ENCODE measurements at regions not wholly inside any gene's neighbourhood (a gene's known extent, or its start where the extent isn't known, plus 50 kb on each side); places are given as distances from the start of the nearest gene placed in this dataset.

DNA sequence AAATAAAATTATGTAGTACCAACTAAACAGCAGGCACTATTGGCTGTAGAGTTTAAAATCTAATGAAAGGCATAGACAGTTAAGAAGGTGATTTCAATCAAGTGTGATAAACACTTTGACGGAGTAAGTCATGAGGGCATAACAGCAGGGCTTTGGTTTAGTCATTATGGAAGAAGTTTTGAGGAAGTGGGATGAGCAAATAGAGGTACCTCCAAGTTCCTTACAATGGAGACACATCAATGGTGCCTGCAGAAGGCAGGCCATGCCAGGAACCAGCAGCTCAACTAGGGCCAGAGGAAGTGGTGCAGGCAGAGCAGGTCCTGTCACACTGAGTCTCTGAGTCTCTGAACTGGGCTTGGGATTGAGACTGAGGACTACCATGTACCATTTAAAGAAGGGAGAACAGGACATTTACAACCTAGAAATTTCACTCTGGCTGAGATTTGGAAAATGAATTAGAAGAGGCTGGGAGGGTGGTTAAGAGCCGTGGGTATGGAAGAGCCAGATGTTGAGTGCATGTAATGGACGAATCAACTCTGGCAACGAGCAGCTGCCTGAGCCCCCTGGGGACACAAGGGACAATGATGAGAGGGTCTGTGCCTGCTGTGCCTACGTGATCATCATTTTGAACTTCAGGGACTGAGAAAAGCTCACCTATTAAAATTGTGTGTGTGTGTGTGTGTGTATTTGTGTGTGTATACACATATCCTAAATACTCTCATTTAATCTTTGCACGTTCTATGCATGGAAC is 208.7 kb upstream of the POM121L12 start:
- Histone ChIP-seq H3K18ac (ENCODE audit: extremely low read depth, low read length) (no peak overlapping the region), H3K14ac (ENCODE audit: insufficient read length) (no peak overlapping the region), H3K9ac (replicated peaks in 1 of 4; ENCODE audit: extremely low read depth in 1 of 4, low read depth in 3 of 4, low read length in 3 of 4) (no peak overlapping the region), H4K8ac (ENCODE audit: extremely low read depth, insufficient read depth, low read length) (no peak overlapping the region), H3K4me3 (ENCODE audit: extremely low read depth in 1 of 4, insufficient read depth in 2 of 4, low read depth in 3 of 4, low read length in 4 of 4) (no peak overlapping the region), H2BK20ac (ENCODE audit: low read length) (no peak overlapping the region), H3K4me1 (replicated peaks in 1 of 4; ENCODE audit: control insufficient read depth in 3 of 4, insufficient read depth in 4 of 4, low read length in 3 of 4) (no peaks in the 10 kb centered on the region), H3K23ac (ENCODE audit: insufficient read length) (no peak overlapping the region), H2BK5ac (ENCODE audit: low read depth, low read length) (no peak overlapping the region), H3K36me3 (ENCODE audit: control insufficient read depth in 2 of 4, insufficient read depth in 4 of 4, low read length in 3 of 4) (no peaks in the 10 kb centered on the region), H3K23me2 (ENCODE audit: low read depth, low read length) (no peaks in the 10 kb centered on the region; the same call in 1 of the 2 replicates), H2BK12ac (ENCODE audit: low read depth, low read length) (no peak overlapping the region), H2BK15ac (ENCODE audit: low read length) (no peak overlapping the region), H3K27me3 (replicated peaks in 1 of 4; ENCODE audit: control insufficient read depth in 3 of 4, extremely low read depth in 1 of 4, insufficient read depth in 3 of 4, low read length in 3 of 4) (no peaks in the 10 kb centered on the region), H2AK5ac (ENCODE audit: low read depth, low read length) (no peak overlapping the region), H4K91ac (replicated peaks; ENCODE audit: insufficient read length, low read length) (no peak overlapping the region), H2BK120ac (replicated peaks; ENCODE audit: low read depth, low read length) (no peak overlapping the region), H4K5ac (ENCODE audit: insufficient read length, low read depth, low read length) (no peak overlapping the region), H3K56ac (replicated peaks; ENCODE audit: insufficient read length, low read depth, low read length) (no peak overlapping the region), H4K20me1 (replicated peaks in 1 of 2; ENCODE audit: control insufficient read depth in 1 of 2, insufficient read depth in 2 of 2, low read length in 2 of 2) (no peaks in the 10 kb centered on the region), H3K27ac (ENCODE audit: low read depth, low read length) (no peak overlapping the region), H3K79me1 (ENCODE audit: low read depth, low read length) (no peaks in the 10 kb centered on the region), H3K4me2 (ENCODE audit: insufficient read depth in 1 of 2, low read depth in 2 of 2, low read length in 2 of 2) (no peak overlapping the region), H3K79me2 (ENCODE audit: control insufficient read depth in 1 of 2, insufficient read depth in 2 of 2, low read length in 2 of 2) (no peaks in the 10 kb centered on the region), H3K4ac (replicated peaks; ENCODE audit: insufficient read length, low read depth, low read length) (no peak overlapping the region), H3K9me3 (ENCODE audit: insufficient read depth in 2 of 2, low read depth in 1 of 2, low read length in 1 of 2) (peaks cover 10% of the 10 kb centered on the region in 2 experiments), H2AFZ (ENCODE audit: low read length) (no peak overlapping the region)
- 82% methylated on average over 6 of the region's 6 CpGs; no CpG with 5 or more reads in 1 of the 2 experiments for WGBS, 2 experiments (ENCODE audit: extremely low coverage in 1 of 2, insufficient coverage in 1 of 2, insufficient read length in 1 of 2, insufficient replicate concordance in 2 of 2, low coverage in 1 of 2, low lambda C conversion rate in 2 of 2, missing lambda C conversion rate in 1 of 2)
- DNase-seq (ENCODE audit: low read depth in 1 of 2, low spot score in 2 of 2) (no peak), FAIRE-seq (no peak)
- CTCF ChIA-PET (ENCODE audit: partially characterized antibody), result interaction anchor here (0.5 to 0.6 kb wide), 2 partner anchors 738 to 1260 kb away, joined by 3 read pairs; no protein-coding TSS in a partner anchor
- POLR2A ChIA-PET (ENCODE audit: partially characterized antibody), result no interaction called here
- TF ChIP-seq, protein P1, sequence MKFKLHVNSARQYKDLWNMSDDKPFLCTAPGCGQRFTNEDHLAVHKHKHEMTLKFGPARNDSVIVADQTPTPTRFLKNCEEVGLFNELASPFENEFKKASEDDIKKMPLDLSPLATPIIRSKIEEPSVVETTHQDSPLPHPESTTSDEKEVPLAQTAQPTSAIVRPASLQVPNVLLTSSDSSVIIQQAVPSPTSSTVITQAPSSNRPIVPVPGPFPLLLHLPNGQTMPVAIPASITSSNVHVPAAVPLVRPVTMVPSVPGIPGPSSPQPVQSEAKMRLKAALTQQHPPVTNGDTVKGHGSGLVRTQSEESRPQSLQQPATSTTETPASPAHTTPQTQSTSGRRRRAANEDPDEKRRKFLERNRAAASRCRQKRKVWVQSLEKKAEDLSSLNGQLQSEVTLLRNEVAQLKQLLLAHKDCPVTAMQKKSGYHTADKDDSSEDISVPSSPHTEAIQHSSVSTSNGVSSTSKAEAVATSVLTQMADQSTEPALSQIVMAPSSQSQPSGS (IDR thresholded peaks at IDR 0.05; ENCODE audit: low read length), result no peak
- TF ChIP-seq JUN (IDR thresholded peaks at IDR 0.05; ENCODE audit: low read depth, low read length), result no peak
- no peak for TF ChIP-seq BACH1 (IDR thresholded peaks at IDR 0.05; ENCODE audit: low read length)
- TF ChIP-seq CTBP2 (IDR thresholded peaks at IDR 0.05; ENCODE audit: borderline replicate concordance, insufficient read depth, insufficient read length, low read length), result no peak
- no peak for TF ChIP-seq POLR2A (IDR thresholded peaks at IDR 0.05; ENCODE audit: control extremely low read depth in 1 of 2, low read depth in 2 of 2, low read length in 2 of 2)

Data from H1 (cell line).